ENCODE measurements at regions not wholly inside any gene's neighbourhood (a gene's known extent, or its start where the extent isn't known, plus 50 kb on each side); places are given as distances from the start of the nearest gene placed in this dataset.

DNA sequence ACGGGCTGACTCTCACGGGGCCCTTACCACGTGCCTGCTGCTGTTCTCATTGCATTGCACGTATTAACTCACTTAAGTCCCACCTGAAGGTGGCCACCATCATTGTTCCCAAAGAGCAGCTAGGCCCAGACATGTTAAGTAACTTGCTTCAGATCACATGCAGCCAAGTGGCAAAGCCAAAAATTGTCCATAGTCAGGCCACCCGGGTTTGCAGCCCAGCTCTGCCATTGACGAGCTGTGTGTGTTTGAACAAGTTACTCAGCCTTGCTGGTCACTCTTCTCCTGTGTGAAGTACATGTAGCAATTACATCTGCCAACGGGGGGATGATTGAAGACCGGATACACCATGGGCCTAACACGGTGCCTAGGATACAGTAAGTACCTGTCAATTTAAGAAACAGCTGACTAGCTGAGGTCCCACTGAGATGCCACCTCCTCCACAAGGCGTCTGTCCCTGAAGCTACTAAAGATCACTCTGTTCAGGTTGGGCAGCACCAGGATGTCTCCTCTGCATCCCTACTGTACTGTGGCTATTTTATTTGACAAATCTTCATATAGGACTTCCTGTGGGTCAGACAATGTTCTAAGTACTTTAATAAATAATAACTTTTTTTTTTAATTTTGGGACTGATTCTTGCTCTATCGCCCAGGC, 154.2 kb upstream of the MYCN start:
- in situ Hi-C loops (cut with MboI; ENCODE audit: low sequenced_read_pairs, unreplicated experiment), result no loop called here
- DNase-seq (ENCODE audit: low spot score), result no peak
- TF ChIP-seq, protein P1, sequence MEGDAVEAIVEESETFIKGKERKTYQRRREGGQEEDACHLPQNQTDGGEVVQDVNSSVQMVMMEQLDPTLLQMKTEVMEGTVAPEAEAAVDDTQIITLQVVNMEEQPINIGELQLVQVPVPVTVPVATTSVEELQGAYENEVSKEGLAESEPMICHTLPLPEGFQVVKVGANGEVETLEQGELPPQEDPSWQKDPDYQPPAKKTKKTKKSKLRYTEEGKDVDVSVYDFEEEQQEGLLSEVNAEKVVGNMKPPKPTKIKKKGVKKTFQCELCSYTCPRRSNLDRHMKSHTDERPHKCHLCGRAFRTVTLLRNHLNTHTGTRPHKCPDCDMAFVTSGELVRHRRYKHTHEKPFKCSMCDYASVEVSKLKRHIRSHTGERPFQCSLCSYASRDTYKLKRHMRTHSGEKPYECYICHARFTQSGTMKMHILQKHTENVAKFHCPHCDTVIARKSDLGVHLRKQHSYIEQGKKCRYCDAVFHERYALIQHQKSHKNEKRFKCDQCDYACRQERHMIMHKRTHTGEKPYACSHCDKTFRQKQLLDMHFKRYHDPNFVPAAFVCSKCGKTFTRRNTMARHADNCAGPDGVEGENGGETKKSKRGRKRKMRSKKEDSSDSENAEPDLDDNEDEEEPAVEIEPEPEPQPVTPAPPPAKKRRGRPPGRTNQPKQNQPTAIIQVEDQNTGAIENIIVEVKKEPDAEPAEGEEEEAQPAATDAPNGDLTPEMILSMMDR (IDR thresholded peaks at IDR 0.05; ENCODE audit: borderline replicate concordance, control extremely low read depth, extremely low read depth, insufficient read depth, missing control alignments), result no peak

- no peak for DNase-seq (ENCODE audit: low spot score)
- in situ Hi-C loops (cut with MboI; ENCODE audit: low sequenced_read_pairs, unreplicated experiment), result no loop called here
Observed at GRCh38 chr2:15786901-15787300, 153.4 kb upstream of the MYCN start.

DNA sequence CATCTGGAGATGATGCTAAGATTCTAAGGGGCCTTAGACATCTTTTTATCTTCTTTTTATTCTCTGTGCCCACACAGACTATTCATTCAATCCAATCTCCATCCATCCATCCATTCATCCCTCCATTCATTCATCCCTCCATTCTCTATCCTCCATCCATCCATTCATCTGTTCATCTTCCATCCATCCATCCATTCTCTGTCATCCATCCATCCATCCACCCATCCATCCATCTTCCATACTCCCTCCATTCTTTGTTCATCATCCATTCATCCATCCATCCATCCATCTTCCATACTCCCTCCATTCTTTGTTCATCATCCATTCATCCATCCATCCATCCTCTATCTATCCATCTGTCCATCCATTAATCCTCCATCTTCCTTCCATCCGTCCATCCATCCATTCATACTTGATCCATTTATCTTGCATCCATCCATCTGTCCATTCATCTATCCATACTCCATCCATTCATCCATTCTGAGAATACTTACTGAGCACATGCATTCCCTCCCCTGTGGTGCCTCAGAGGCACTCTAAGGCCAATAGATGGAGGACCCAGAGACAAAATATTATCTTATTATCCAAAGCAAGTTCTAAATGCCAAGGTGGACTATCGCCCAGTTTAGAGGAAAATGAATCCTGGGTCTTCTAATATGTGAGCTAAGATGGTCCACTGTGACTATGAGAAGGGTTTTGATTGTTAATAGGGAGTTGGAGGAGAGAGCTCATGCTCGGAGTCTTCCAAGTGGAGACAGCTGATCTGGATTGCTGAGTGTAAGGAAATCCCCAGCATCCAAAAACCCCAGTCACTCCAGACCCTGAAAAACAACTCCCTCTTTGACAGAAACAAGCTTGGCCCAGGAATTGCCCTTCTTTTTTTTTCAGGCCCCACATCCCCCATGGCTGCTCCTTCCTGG, 152.6 kb upstream of the MYCN start:
- in situ Hi-C loops (cut with MboI; ENCODE audit: low sequenced_read_pairs, unreplicated experiment), result no loop called here
- TF ChIP-seq, protein P1 (IDR thresholded peaks at IDR 0.05; ENCODE audit: borderline replicate concordance, control extremely low read depth, extremely low read depth, insufficient read depth, missing control alignments), result no peak
- DNase-seq (ENCODE audit: low spot score), result no peak

More at GRCh38 chr2:15786901-15787300, 153.4 kb upstream of the MYCN start:
- TF ChIP-seq, protein P1 (IDR thresholded peaks at IDR 0.05; ENCODE audit: borderline replicate concordance, control extremely low read depth, extremely low read depth, insufficient read depth, missing control alignments), result no peak

DNA sequence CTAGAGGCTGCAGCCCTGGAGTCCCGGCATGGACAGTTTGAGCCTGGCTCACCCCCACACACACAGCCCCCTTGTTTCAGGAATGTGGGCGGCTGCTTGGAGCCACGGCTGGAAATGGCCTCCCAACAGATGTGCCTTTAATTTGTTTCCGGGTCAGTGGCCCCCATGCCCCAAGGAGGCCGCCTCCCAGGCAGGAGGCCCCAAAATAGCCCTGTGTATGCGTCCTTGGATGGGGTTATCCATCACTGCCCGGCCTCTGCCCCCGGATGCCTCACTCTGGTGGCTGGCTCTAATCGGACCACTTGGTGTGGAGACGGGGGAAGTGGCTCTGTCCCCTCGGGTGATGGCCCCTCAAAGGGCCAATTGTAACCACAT, 151.9 kb upstream of the MYCN start:
- no peak for DNase-seq (ENCODE audit: low spot score)
- in situ Hi-C loops (cut with MboI; ENCODE audit: low sequenced_read_pairs, unreplicated experiment), result no loop called here
- TF ChIP-seq, protein P1 (IDR thresholded peaks at IDR 0.05; ENCODE audit: borderline replicate concordance, control extremely low read depth, extremely low read depth, insufficient read depth, missing control alignments), result no peak

DNA sequence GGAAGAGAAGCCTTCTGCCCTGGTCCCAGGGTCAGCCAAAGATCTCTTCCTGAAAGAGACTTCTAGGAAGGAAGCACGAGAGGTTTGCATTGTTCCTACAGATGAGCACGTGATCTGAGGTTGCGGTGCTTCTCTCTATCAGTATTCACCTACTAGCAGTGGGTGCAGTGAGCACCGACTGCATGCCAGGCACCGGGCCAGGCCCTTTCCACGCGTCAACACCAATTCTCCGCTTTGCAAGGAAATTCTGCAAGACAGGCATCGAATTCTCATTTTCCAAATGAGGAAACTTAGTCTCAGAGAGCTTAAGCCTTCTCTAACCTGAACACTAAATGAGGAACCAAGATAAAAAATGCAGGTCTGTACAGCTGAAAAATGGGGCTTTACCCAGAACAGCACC, 151.5 kb upstream of the MYCN start:
- no peak for DNase-seq (ENCODE audit: low spot score)
- in situ Hi-C loops (cut with MboI; ENCODE audit: low sequenced_read_pairs, unreplicated experiment), result no loop called here
- TF ChIP-seq, protein P1 (IDR thresholded peaks at IDR 0.05; ENCODE audit: borderline replicate concordance, control extremely low read depth, extremely low read depth, insufficient read depth, missing control alignments), result no peak

DNA sequence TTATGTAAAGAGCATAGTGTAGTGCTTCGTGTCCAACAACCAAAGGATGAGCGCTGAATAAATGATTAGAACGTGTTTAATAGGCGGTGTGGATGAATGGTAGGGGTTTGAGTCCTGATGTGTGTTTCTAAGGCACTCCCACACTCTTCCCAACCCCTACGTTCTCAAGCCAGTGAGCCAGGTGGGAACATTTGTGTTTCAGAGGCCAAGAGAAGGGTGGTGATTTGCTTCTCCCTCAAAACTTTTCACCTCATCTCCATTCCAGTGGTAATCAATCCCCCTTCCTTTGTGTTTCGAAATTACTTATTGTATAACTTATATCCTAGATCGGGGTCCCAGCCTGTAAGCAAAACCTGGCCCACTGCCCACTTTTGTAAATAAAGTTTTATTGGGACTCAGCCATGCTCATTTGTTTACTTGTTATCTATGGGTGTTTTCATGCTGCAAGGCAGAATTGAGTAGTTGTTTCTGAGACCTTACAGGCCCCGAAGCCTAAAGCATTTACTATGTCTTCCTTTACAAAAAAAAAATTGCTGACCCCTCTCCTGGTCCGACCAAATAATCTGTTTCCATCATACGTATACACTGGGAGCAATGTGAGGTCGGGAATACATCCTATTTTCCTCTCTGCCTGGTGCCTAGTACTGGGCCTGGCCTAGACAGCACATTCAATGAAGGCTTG, 150.8 kb upstream of the MYCN start:
- in situ Hi-C loops (cut with MboI; ENCODE audit: low sequenced_read_pairs, unreplicated experiment), result no loop called here
- no peak for DNase-seq (ENCODE audit: low spot score)
- TF ChIP-seq, protein P1 (IDR thresholded peaks at IDR 0.05; ENCODE audit: borderline replicate concordance, control extremely low read depth, extremely low read depth, insufficient read depth, missing control alignments), result no peak
